ENCODE measurements at regions not wholly inside any gene's neighbourhood (a gene's known extent, or its start where the extent isn't known, plus 50 kb on each side); places are given as distances from the start of the nearest gene placed in this dataset.

- DNase-seq, result no peak
Observed at GRCh38 chr9:97747201-97747965, 50.2 kb upstream of the XPA start.

GRCh38 chr9:97748525-97748924 is 51.4 kb upstream of the XPA start:
- no peak for DNase-seq

- no peak for DNase-seq
Observed at GRCh38 chr9:97749928-97750327, 52.8 kb upstream of the XPA start.

- no peak for DNase-seq
Observed at GRCh38 chr9:97751531-97751930, 54.4 kb upstream of the XPA start.

DNA sequence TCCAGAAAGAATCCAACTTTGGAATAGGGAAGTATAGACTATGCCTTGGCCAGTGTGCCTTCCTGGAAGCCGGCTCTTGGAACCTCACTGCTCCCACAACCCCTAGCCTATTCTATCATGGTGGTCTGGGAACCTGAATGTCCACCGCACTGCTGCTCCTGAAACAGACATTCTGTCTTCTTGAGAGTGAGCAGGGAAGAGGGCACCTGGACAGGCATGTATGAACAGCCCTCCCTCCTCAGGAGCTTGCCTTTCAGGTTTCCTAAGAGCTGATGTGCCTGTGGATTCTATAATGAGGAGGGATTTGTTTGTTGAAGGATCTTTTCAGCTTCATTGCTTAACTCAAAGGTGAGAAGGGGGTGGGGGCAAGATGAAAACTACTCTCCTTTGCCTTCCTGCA is 55.1 kb upstream of the XPA start:
- DNase-seq, result no peak

DNA sequence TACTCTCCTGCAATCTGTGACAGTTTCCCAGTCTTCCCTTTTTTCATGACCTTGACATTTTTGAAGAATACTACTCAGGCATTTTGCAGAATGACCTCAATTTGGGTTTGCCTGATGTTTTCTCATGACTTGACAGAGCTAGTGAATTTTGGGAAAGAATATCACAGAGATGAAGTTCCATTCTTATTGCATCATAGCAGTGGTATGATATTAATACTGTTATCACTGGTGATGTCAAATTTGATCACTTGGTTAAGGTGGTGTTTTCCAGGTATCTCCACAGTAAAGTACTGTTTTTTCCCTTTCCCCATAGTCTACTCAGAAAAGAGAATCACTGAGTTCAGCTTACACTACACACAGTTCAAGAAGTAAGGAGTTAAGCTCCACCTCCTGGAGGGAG is 56.2 kb upstream of the XPA start:
- no peak for DNase-seq

DNA sequence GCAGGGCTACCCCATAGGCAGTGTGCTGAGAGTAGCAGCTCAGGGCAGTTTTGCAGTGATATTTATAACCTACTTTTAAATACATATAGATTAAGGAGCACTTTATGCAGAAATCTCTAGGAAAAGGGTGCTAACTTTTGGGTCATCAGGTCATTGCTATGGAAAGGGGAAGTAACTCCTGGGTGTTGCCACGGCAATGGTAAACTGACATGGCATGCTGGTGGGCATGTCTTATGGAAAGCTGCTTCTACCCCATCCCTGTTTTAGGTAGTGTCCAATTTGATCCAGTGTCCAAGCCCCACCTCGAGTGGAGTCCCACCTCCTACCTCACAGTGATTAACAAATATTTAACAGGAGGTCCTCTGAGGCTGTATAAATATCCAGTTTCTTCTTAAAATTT is 56.8 kb upstream of the XPA start:
- peak; percentile 50 for DNase-seq

GRCh38 chr9:97755618-97756267 is 58.6 kb upstream of the XPA start:
- no peak for DNase-seq

DNA sequence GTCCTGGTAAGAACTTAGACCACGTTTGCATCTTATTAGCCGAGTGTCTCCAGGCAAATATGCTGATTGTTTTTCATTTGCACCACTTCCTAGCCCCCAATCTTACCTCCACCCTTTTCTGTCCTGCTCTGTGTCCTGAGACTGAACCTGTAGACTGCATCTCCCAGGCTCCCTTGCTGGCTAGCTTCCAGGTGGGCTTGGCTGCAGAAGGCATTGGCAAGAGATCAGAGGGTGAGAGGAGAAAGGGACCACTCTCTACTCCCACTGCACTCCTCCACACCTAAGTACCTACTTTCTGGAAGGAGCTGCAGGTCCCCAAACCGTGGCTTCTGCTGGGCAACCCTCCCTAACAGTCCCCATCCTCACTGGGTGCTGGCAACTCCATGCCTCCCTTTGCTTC is 59.9 kb upstream of the XPA start:
- DNase-seq, result no peak

GRCh38 chr9:97758334-97758916 is 61.3 kb upstream of the XPA start:
- DNase-seq, result no peak

GRCh38 chr9:97759581-97760288 is 62.6 kb upstream of the XPA start:
- DNase-seq, result no peak

DNA sequence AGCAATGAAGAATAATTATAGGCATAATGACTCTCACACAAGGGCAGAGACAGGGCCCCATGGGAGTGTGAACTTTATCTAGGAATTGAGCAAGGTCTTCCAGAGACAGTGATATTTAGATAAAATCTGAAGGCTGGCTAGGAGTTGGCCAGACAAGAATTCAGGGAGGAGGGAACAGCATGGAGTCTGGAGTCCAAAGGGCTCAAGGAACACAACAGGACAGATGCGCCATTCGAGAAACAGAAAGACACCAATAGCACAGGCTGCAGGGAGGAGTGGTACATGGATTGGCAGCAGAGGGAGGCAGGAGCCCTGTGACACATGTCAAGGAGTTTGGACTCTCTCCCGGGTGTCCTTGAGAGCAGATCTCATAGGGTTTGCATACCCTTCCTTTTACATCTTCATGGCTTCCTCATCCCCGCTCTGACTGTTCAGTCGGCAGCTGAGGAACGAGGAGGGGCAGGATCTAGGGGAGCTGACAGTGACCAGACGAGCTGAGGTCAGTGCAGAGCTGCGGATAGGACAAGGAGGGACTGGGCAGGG is 64.0 kb upstream of the XPA start:
- DNase-seq, result no peak

DNA sequence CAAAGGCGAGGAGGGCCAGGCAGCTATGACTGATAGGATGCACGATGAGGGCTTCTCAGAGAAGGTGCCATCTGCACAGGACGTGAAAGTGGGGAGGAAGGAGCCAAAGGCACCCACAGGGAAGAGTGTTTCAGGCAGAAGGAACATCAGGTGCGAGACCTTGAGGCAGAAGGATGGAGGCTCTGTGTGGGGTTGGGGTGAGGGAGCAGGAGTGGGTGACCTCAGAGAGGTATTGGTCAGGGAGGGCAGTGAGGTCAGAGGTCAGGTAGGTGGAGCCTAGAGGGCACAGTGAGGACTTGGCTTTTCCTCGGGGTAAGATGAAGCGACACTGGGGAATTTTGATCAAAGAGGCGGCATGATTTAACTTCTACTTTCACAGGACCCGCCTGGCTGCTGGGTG is 64.7 kb upstream of the XPA start:
- DNase-seq, result no peak

DNA sequence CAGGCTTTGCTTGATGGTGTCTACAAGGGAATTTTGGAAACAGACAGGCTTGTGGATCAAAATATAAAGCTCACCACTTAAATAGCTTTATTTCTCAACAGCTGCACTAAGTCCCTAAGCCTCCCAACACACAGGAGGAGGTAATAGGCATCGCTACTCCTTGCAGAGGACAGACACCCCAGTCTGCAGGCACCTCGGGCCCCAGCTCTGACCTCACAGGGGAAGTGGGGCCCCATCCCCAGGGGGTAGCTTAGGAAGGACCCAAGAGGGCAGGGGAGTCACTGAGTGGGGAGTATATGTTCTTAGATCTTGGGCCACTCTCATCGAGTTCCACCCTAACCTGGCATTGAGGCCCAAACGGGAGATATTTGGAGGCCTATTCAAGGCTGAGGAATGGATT is 66.7 kb upstream of the XPA start:
- DNase-seq, result no peak

DNA sequence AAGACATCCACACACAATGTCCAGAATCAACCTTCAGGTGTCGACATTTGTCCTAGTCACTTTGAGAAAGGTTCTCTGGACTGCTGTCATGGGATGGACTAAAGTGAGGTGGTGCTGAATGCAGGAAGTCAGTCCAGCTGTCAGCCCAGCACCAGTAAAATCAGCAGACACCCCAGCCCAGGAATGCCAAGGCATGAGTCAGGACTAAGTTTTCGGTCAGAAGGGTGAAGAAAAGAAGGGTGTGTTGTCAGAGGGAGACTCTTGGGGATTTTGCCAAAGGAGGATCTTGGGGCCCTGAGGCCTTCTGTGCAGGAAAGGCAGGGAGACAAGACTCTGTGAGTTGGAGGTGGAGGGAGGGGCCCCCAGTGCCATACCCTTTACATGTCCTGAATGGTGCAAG is 69.0 kb upstream of the XPA start:
- DNase-seq, result no peak

- no peak for DNase-seq
Observed at GRCh38 chr9:97766610-97767009, 69.5 kb upstream of the XPA start.

DNA sequence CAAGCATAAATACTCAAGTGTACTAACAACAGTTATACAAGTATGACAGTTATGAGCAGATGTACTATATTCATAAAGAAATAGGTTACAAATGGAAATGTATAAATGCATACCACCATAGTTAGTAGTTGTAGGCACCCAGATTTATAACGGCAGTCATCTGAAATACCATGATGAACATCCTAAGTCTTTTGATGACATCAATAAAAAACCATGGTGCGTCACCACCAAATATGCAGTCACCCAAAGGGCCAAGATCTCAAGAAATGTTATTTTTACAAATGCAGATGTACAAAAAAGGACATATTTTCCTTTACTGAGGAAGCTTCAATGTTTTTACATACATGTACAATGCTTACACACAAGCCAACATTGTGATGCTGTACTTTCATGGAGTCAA is 70.8 kb upstream of the XPA start:
- no peak for DNase-seq

- no peak for DNase-seq
Observed at GRCh38 chr9:97768746-97769145, 71.6 kb upstream of the XPA start.

- no peak for DNase-seq
Observed at GRCh38 chr9:97769208-97769607, 72.1 kb upstream of the XPA start.

GRCh38 chr9:97770808-97771372 is 73.8 kb upstream of the XPA start:
- no peak for DNase-seq

- no peak for DNase-seq
Observed at GRCh38 chr9:97771641-97772040, 74.5 kb upstream of the XPA start.

DNA sequence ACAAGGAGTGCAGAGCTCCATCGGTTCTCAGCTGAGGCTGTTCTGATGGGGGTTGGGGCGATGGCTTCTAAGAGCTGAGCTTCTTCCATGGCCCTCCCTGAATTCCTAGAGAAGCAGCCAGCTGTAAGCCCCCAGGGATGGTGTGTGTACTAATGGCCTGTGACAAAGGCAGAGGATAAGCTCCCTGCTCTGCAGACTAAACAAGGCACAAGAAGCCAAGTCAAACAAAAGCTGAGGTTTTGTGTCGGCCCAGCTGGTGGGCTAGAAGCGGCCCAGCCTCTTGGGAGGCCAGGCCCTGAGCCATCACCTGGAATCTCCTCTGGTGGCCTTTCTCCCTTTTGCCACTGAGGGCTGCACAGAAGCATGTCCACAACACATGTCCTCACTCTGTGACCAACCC is 75.0 kb upstream of the XPA start:
- no peak for DNase-seq

- no peak for DNase-seq
Observed at GRCh38 chr9:97773091-97773490, 76.0 kb upstream of the XPA start.

All from OCI-M1 (cell line).